Spleen (tissue), 11 donors: ENCODE measurements at regions not wholly inside any gene's neighbourhood (a gene's known extent, or its start where the extent isn't known, plus 50 kb on each side); places are given as distances from the start of the nearest gene placed in this dataset.

Experiments used
- DNase-seq: peaks from one replicate; pipeline ENCODE4 v3.0.0-alpha.2; 2020
- H3K27ac ChIP-seq, 8 donors: fragments of 200-600 bp; sonication (generic) in 7 of 8; 1 replicate in 4 of 8; 2 replicates in 4 of 8; pipeline versions ENCODE4 v1.5.0 to v1.8.0; 2016 to 2021; ENCODE audit warnings: inconsistent platforms in 4 of 8, mild to moderate bottlenecking in 4 of 8, moderate library complexity in 1 of 8
- H3K27me3 ChIP-seq, 7 donors: fragments of 200-600 bp; sonication (generic) in 6 of 7; replicated peaks in 1 of 7; 1 replicate in 4 of 7; 2 replicates in 3 of 7; pipeline versions ENCODE4 v1.5.0 to v1.8.0; 2016 to 2021; ENCODE audit warnings: inconsistent platforms in 3 of 7, mild to moderate bottlenecking in 1 of 7
- H3K36me3 ChIP-seq, 6 donors: fragments of 200-600 bp; sonication (generic) in 5 of 6; 1 replicate in 4 of 6; 2 replicates in 2 of 6; pipeline versions ENCODE4 v1.5.0 to v1.8.0; 2016 to 2021; ENCODE audit warnings: inconsistent platforms in 2 of 6
- H3K4me1 ChIP-seq, 6 donors: fragments of 200-600 bp; sonication (generic) in 5 of 6; 1 replicate in 3 of 6; 2 replicates in 3 of 6; pipeline versions ENCODE4 v1.5.0 to v1.8.0; 2016 to 2021; ENCODE audit warnings: inconsistent platforms in 3 of 6
- H3K4me3 ChIP-seq, 8 donors: fragments of 200-600 bp; sonication (generic) in 7 of 8; 1 replicate in 4 of 8; 2 replicates in 4 of 8; pipeline versions ENCODE4 v1.5.0 to v1.8.0; 2016 to 2021; ENCODE audit warnings: inconsistent platforms in 4 of 8, mild to moderate bottlenecking in 4 of 8, moderate library complexity in 2 of 8
- H3K9me3 ChIP-seq, 8 donors: fragments of 200-600 bp; sonication (generic) in 7 of 8; 1 replicate in 4 of 8; 2 replicates in 4 of 8; pipeline versions ENCODE4 v1.5.0 to v1.8.0; 2016 to 2021; ENCODE audit warnings: inconsistent platforms in 4 of 8
- POLR2A ChIP-seq, 3 donors: fragments of 450-650 bp; IDR thresholded peaks; one replicate each; pipeline ENCODE4 v1.5.1; 2017; ENCODE audit warnings: antibody characterized with exemption in 3 of 3, mild to moderate bottlenecking in 1 of 3
- POLR2AphosphoS5 ChIP-seq, 3 donors: sonication (generic); formaldehyde crosslinking; IDR thresholded peaks; one replicate each; pipeline ENCODE4 v1.5.1; 2017; ENCODE audit warnings: antibody characterized with exemption in 3 of 3
- WGBS, 5 donors: extraction: QIAGEN DNeasy Blood & Tissue Kit in 3 of 5; methylation state at CpG; one replicate each; pipeline versions ENCODE4 v1.1.5 to v1.1.7; 2013 to 2018; 5-methylcytosine and 5-hydroxymethylcytosine counted together
- intact Hi-C: fragments of 100-400 bp; cut with DNase I; formaldehyde crosslinking; loops from one replicate; pipeline ENCODE4 v1.15.0; 2023; ENCODE audit warnings: low total_unique reads
- TF ChIP-seq, protein P1 (sequence below), 11 experiments: fragments of 200-600 bp in 7 of 11; fragments of 450-650 bp in 4 of 11; sonication (generic) in 4 of 11; IDR thresholded peaks in 8 of 11; conservative IDR thresholded peaks in 3 of 11; 1 replicate in 7 of 11; 2 replicates in 4 of 11; pipeline versions ENCODE4 v1.4.0 to v1.8.0; 2016 to 2021; ENCODE audit warnings: antibody characterized with exemption in 11 of 11, inconsistent platforms in 4 of 11, mild to moderate bottlenecking in 1 of 11
- donor health status: healthy with polysubstance abuse.
- donor health status: DM: no; HTN: no; CAD: no; lungs with moderate emphysema.
- donor health status: DM: no; HTN: no; CAD: no.
- donor health status: Bipolar disorder and iron deficiency.
- donor health status: healthy.
- donor health status: DM: no; HTN: no; CAD: no.
- donor health status: DM: yes; HTN: yes; CAD: no.

DNA sequence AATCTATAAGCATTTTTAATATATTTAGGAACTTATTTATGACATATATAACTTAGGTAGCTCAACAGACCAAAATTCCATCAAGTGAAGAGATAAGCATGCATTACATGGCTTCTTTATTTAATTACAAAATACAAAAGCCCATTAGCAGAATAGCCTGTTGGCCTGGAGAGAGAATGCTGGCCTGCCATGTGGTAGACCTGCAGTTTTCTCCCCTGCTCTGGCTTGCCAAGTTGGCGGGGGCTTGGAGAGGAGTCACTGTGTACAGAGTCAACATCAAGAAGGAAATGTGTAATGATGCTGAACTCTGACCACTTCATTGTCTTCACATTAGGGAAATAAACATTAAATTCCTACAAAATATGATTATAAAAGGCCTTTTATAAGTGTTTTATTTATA is 69.8 kb upstream of the CNTLN start:
- no peak for TF ChIP-seq POLR2AphosphoS5 (IDR thresholded peaks at IDR 0.05)
- no peak for TF ChIP-seq POLR2A (IDR thresholded peaks at IDR 0.05)
- TF ChIP-seq, protein P1, sequence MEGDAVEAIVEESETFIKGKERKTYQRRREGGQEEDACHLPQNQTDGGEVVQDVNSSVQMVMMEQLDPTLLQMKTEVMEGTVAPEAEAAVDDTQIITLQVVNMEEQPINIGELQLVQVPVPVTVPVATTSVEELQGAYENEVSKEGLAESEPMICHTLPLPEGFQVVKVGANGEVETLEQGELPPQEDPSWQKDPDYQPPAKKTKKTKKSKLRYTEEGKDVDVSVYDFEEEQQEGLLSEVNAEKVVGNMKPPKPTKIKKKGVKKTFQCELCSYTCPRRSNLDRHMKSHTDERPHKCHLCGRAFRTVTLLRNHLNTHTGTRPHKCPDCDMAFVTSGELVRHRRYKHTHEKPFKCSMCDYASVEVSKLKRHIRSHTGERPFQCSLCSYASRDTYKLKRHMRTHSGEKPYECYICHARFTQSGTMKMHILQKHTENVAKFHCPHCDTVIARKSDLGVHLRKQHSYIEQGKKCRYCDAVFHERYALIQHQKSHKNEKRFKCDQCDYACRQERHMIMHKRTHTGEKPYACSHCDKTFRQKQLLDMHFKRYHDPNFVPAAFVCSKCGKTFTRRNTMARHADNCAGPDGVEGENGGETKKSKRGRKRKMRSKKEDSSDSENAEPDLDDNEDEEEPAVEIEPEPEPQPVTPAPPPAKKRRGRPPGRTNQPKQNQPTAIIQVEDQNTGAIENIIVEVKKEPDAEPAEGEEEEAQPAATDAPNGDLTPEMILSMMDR (IDR thresholded peaks at IDR 0.05 in 8 of 11, conservative IDR thresholded peaks at IDR 0.05 in 3 of 11): no peak
- intact Hi-C loops: no loop called here
- 84 to 100% (median 88%) methylated on average over 1 of the region's 1 CpG for WGBS, 5 donors
- no peak for DNase-seq
- no peaks in the 10 kb centered on the region for H3K4me1 ChIP-seq
- H3K9me3 ChIP-seq: no peaks in the 10 kb centered on the region
- H3K36me3 ChIP-seq: no peaks in the 10 kb centered on the region
- H3K27me3 ChIP-seq: no peaks in the 10 kb centered on the region
- H3K27ac ChIP-seq: no peak overlapping the region
- H3K4me3 ChIP-seq: no peak overlapping the region

DNA sequence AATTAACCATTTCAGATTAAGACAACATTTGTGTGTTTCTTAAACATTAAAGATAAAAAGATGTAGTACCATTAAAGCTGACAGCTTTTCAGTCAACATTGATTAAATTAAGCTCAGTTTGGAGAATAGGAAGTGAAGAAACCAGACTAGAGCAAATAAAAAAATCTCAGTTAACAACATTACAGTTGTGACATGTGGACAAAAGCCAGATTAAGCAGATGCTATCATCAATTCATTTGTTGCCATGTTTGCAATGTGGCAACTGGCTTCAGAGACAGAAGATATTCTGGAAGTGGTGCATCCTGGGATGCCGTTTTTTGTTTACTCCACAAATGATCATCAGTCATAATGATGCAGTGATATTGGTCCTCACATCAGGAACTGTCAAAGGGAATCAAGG is 70.3 kb upstream of the CNTLN start:
- Histone ChIP-seq H3K4me3 (no peak overlapping the region), H3K4me1 (no peaks in the 10 kb centered on the region), H3K36me3 (no peaks in the 10 kb centered on the region), H3K9me3 (no peaks in the 10 kb centered on the region), H3K27me3 (no peaks in the 10 kb centered on the region), H3K27ac (no peak overlapping the region)
- intact Hi-C loops: no loop called here
- DNase-seq: no peak
- TF ChIP-seq POLR2AphosphoS5 (IDR thresholded peaks at IDR 0.05): no peak
- TF ChIP-seq POLR2A (IDR thresholded peaks at IDR 0.05): no peak
- TF ChIP-seq, protein P1 (IDR thresholded peaks at IDR 0.05 in 8 of 11, conservative IDR thresholded peaks at IDR 0.05 in 3 of 11): no peak
- 69 to 85% (median 75%) methylated on average over 1 of the region's 1 CpG for WGBS, 5 donors

DNA sequence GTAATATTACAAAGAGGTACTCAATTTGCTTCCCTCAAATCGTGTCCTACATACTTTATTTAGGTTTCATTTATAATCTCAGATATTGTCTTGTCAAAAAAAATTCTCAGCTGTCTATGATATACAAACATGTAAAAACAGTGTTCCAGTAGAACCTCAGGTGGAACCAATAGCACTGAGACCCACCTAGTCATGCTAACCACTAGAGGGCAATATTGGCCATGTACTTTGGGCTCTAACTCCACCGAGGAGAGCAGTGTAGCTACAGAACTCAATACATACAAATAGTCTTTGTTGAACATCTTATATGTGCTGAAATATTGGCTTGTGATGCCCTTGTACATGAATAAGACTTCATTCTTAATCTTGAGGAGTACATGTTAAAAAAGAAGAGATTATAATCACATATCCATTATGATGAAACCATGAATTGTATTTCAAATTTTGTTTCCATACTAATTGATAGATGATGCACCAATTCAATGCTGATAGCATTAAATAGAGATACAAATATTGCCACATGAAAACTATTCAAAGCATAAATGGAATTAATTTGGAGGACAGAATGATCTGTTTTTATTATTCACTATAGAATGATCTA is 71.2 kb upstream of the CNTLN start:
- Histone ChIP-seq H3K27ac (no peak overlapping the region), H3K27me3 (no peaks in the 10 kb centered on the region), H3K4me1 (no peaks in the 10 kb centered on the region), H3K9me3 (no peaks in the 10 kb centered on the region), H3K36me3 (no peaks in the 10 kb centered on the region), H3K4me3 (no peak overlapping the region)
- TF ChIP-seq, protein P1 (IDR thresholded peaks at IDR 0.05 in 8 of 11, conservative IDR thresholded peaks at IDR 0.05 in 3 of 11): peak in 9 of 11 experiments; percentile 11 to 61 (median 45)
- TF ChIP-seq POLR2A (IDR thresholded peaks at IDR 0.05): no peak
- 0 to 6% (median 3%) methylated on average over 2 of the region's 2 CpGs for WGBS, 5 donors
- intact Hi-C loops: no loop called here
- no peak for DNase-seq

DNA sequence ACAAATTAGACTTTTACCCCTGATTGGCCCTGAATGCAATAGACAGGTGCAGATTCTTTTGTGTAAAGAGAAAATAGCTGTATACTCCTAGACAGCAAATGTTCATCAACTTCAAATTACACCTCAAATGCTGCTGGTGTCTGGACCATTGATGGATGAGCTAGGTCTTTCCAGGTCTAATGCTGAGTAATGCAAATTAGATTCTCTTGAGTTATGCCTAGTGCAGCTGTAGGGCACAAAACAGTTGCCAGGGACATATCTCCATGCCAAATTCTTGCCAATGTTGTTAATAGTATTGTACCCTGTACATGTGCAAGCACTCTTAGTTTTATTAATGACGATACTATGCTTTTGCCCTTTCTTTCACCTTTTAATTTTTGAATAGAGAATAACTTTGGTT is 72.3 kb upstream of the CNTLN start:
- Histone ChIP-seq H3K27me3 (no peaks in the 10 kb centered on the region), H3K9me3 (no peaks in the 10 kb centered on the region), H3K27ac (no peak overlapping the region), H3K4me1 (no peaks in the 10 kb centered on the region), H3K4me3 (no peak overlapping the region), H3K36me3 (no peaks in the 10 kb centered on the region)
- 35 to 94% (median 45%) methylated on average over 1 of the region's 1 CpG for WGBS, 5 donors
- no peak for DNase-seq
- TF ChIP-seq, protein P1 (IDR thresholded peaks at IDR 0.05 in 8 of 11, conservative IDR thresholded peaks at IDR 0.05 in 3 of 11): no peak
- TF ChIP-seq POLR2A (IDR thresholded peaks at IDR 0.05) (no peak), POLR2AphosphoS5 (IDR thresholded peaks at IDR 0.05) (no peak)
- intact Hi-C loops: no loop called here
